NCI-H128 (cell line): ENCODE measurements at regions not wholly inside any gene's neighbourhood (a gene's known extent, or its start where the extent isn't known, plus 50 kb on each side); places are given as distances from the start of the nearest gene placed in this dataset.

Experiments
- DNase-seq: peaks from one replicate; lab custom pipeline; 2025; ENCODE audit not compliant: unreplicated experiment; lab: John Stamatoyannopoulos, UW

GRCh38 chr17:62913991-62914570, 52.0 kb upstream of the TANC2 start:
- DNase-seq = no peak

GRCh38 chr17:62912363-62912762, 53.7 kb upstream of the TANC2 start:
- DNase-seq = no peak

- DNase-seq = no peak
Observed at GRCh38 chr17:62911114-62911513, 54.9 kb upstream of the TANC2 start.

- DNase-seq = no peak
Observed at GRCh38 chr17:62910277-62910676, 55.8 kb upstream of the TANC2 start.

- no peak for DNase-seq
Observed at GRCh38 chr17:62907961-62908360, 58.1 kb upstream of the TANC2 start.

GRCh38 chr17:62906881-62907280, 59.2 kb upstream of the TANC2 start:
- DNase-seq = no peak

- no peak for DNase-seq
Observed at GRCh38 chr17:62905233-62905632, 60.8 kb upstream of the TANC2 start.

GRCh38 chr17:62902531-62903220, 63.4 kb upstream of the TANC2 start:
- DNase-seq = no peak

- DNase-seq = no peak
Observed at GRCh38 chr17:62901544-62901943, 64.5 kb upstream of the TANC2 start.

GRCh38 chr17:62900096-62900495, 65.9 kb upstream of the TANC2 start:
- no peak for DNase-seq

- DNase-seq = no peak
Observed at GRCh38 chr17:62899361-62899760, 66.7 kb upstream of the TANC2 start.

GRCh38 chr17:62898239-62898864, 67.7 kb upstream of the TANC2 start:
- DNase-seq = no peak

- no peak for DNase-seq
Observed at GRCh38 chr17:62897706-62898105, 68.3 kb upstream of the TANC2 start.

- DNase-seq = no peak
Observed at GRCh38 chr17:62895320-62896301, 70.4 kb upstream of the TANC2 start.

- no peak for DNase-seq
Observed at GRCh38 chr17:62892870-62893338, 73.1 kb upstream of the TANC2 start.

- no peak for DNase-seq
Observed at GRCh38 chr17:62892061-62892675, 73.9 kb upstream of the TANC2 start.

GRCh38 chr17:62891659-62892058, 74.4 kb upstream of the TANC2 start:
- no peak for DNase-seq

- DNase-seq = no peak
Observed at GRCh38 chr17:62888765-62889164, 77.3 kb upstream of the TANC2 start.

GRCh38 chr17:62888148-62888547, 77.9 kb upstream of the TANC2 start:
- DNase-seq = no peak

- DNase-seq = no peak
Observed at GRCh38 chr17:62887437-62887836, 78.6 kb upstream of the TANC2 start.

GRCh38 chr17:62884781-62885180, 76.7 kb upstream of the MARCHF10 start:
- no peak for DNase-seq
